Neural progenitor cell (in vitro differentiated cells): ENCODE measurements at regions not wholly inside any gene's neighbourhood (a gene's known extent, or its start where the extent isn't known, plus 50 kb on each side); places are given as distances from the start of the nearest gene placed in this dataset.

Experiments used
- EZH2phosphoT487 ChIP-seq: fragments of 200-600 bp; sonication (generic); IDR thresholded peaks from 2 replicates; pipeline ENCODE4 v1.6.1; 2017; ENCODE audit warnings: antibody characterized with exemption
- TF ChIP-seq, protein P1 (sequence below): fragments of 200-600 bp; sonication (generic); IDR thresholded peaks from 2 replicates; pipeline ENCODE4 v1.5.1; 2017; ENCODE audit warnings: antibody characterized with exemption, mild to moderate bottlenecking

DNA sequence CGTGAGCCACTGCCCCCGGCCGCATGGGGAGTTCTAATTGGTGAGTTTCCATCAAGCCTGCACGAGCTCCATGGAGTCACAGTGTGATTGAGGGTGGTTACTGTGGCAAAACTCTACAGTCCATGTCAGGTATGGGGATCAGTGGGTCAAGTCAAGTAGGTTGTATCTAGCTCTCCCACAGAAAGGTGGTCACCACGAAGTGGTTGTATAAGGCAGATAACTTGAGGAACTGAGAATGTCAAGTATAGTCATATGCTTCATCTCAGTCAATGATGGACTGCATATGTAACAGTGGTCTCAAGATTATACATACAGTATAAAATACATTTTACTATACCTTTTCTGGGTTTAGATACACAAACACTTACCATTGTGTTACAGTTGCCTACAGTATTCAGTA lies 348.6 kb upstream of the ZP4 start:
- TF ChIP-seq, protein P1, sequence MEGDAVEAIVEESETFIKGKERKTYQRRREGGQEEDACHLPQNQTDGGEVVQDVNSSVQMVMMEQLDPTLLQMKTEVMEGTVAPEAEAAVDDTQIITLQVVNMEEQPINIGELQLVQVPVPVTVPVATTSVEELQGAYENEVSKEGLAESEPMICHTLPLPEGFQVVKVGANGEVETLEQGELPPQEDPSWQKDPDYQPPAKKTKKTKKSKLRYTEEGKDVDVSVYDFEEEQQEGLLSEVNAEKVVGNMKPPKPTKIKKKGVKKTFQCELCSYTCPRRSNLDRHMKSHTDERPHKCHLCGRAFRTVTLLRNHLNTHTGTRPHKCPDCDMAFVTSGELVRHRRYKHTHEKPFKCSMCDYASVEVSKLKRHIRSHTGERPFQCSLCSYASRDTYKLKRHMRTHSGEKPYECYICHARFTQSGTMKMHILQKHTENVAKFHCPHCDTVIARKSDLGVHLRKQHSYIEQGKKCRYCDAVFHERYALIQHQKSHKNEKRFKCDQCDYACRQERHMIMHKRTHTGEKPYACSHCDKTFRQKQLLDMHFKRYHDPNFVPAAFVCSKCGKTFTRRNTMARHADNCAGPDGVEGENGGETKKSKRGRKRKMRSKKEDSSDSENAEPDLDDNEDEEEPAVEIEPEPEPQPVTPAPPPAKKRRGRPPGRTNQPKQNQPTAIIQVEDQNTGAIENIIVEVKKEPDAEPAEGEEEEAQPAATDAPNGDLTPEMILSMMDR = no peak
- no peak for TF ChIP-seq EZH2phosphoT487
